H1 (cell line): ENCODE measurements at regions not wholly inside any gene's neighbourhood (a gene's known extent, or its start where the extent isn't known, plus 50 kb on each side); places are given as distances from the start of the nearest gene placed in this dataset.

Source experiments
- CTCF ChIA-PET: fragments of 300-600 bp; sonication (Branson Sonifier 250); formaldehyde crosslinking; loops from one replicate; lab custom pipeline; 2021; ENCODE audit not compliant: partially characterized antibody; lab: Charles Lee
- POLR2A ChIA-PET: fragments of 300-600 bp; sonication (Branson Sonifier 250); formaldehyde crosslinking; loops from one replicate; lab custom pipeline; 2021; ENCODE audit warnings: inconsistent platforms; ENCODE audit not compliant: partially characterized antibody; lab: Charles Lee
- DNase-seq, 2 experiments: peaks; one replicate each; pipeline versions ENCODE4 v3.0.0 to v3.0.0-alpha.2; 2010 to 2022; ENCODE audit warnings: low spot score in 2 of 2, low read depth in 1 of 2, mixed read lengths in 1 of 2
- FAIRE-seq: peaks from 2 replicates; lab custom pipeline; 2011; peaks lifted over from hg19 to GRCh38; lab: Jason Lieb, UNC
- H2AFZ ChIP-seq: 2 replicates; pipeline ENCODE4 v1.8.1; 2012; ENCODE audit warnings: low read length, inconsistent platforms
- H2AK5ac ChIP-seq: 2 replicates; pipeline ENCODE4 v1.6.1; 2013; ENCODE audit warnings: low read depth, low read length
- H2BK120ac ChIP-seq: replicated peaks from 2 replicates; pipeline ENCODE3; 2013; ENCODE audit warnings: low read depth, low read length, inconsistent platforms
- H2BK12ac ChIP-seq: 2 replicates; pipeline ENCODE4 v1.6.1; 2013; ENCODE audit warnings: low read depth, low read length
- H2BK15ac ChIP-seq: 2 replicates; pipeline ENCODE4 v1.6.1; 2013; ENCODE audit warnings: low read length
- H2BK20ac ChIP-seq: 2 replicates; pipeline ENCODE4 v1.6.1; 2013; ENCODE audit warnings: low read length
- H2BK5ac ChIP-seq: 2 replicates; pipeline ENCODE4 v1.6.1; 2013; ENCODE audit warnings: low read depth, low read length
- H3K14ac ChIP-seq: 2 replicates; pipeline ENCODE4 v1.6.1; 2013; ENCODE audit warnings: inconsistent platforms; ENCODE audit not compliant: insufficient read length
- H3K18ac ChIP-seq: 2 replicates; pipeline ENCODE4 v1.6.1; 2013; ENCODE audit warnings: low read length; ENCODE audit errors: extremely low read depth
- H3K23ac ChIP-seq: 2 replicates; pipeline ENCODE4 v1.6.1; 2013; ENCODE audit warnings: inconsistent platforms; ENCODE audit not compliant: insufficient read length
- H3K23me2 ChIP-seq: 2 replicates; pipeline ENCODE4 v1.6.1; 2013; ENCODE audit warnings: low read depth, low read length
- H3K27ac ChIP-seq: 2 replicates; pipeline ENCODE4 v1.6.1; 2011; ENCODE audit warnings: low read depth, low read length, inconsistent platforms
- H3K27me3 ChIP-seq, 4 experiments: replicated peaks in 1 of 4; 1 replicate in 1 of 4; 2 replicates in 3 of 4; pipeline versions ENCODE4 v1.6.1 to v1.8.1; 2011 to 2013; ENCODE audit warnings: low read length in 3 of 4, mild to moderate bottlenecking in 3 of 4, inconsistent platforms in 2 of 4, mixed read lengths in 2 of 4, moderate library complexity in 1 of 4; ENCODE audit not compliant: control insufficient read depth in 3 of 4, insufficient read depth in 3 of 4; ENCODE audit errors: extremely low read depth in 1 of 4
- H3K36me3 ChIP-seq, 4 experiments: 2 replicates each; pipeline versions ENCODE4 v1.6.1 to v1.8.1; 2011 to 2013; ENCODE audit warnings: mild to moderate bottlenecking in 4 of 4, low read length in 3 of 4, moderate library complexity in 2 of 4, control low read depth in 1 of 4, inconsistent platforms in 1 of 4; ENCODE audit not compliant: insufficient read depth in 4 of 4, control insufficient read depth in 2 of 4
- H3K4ac ChIP-seq: replicated peaks from 2 replicates; pipeline ENCODE3; 2013; ENCODE audit warnings: low read length, low read depth, mixed read lengths, inconsistent platforms; ENCODE audit not compliant: insufficient read length
- H3K4me1 ChIP-seq, 4 experiments: replicated peaks in 1 of 4; 1 replicate in 1 of 4; 2 replicates in 3 of 4; pipeline versions ENCODE4 v1.6.1 to v1.8.1; 2011 to 2013; ENCODE audit warnings: low read length in 3 of 4, inconsistent platforms in 2 of 4, mixed read lengths in 1 of 4; ENCODE audit not compliant: insufficient read depth in 4 of 4, control insufficient read depth in 3 of 4
- H3K4me2 ChIP-seq, 2 experiments: 2 replicates each; pipeline versions ENCODE4 v1.6.1 to v1.8.1; 2011 to 2013; ENCODE audit warnings: low read depth in 2 of 2, low read length in 2 of 2, control low read depth in 1 of 2, inconsistent platforms in 1 of 2, mild to moderate bottlenecking in 1 of 2; ENCODE audit not compliant: insufficient read depth in 1 of 2
- H3K4me3 ChIP-seq, 4 experiments: fragments of 200-600, 300-600 bp in 1 of 4; sonication (generic), shearing (Covaris generic), sonication (Bioruptor Twin) in 1 of 4; 2 replicates each; pipeline versions ENCODE4 v1.5.1 to v1.8.1; 2011 to 2016; ENCODE audit warnings: low read length in 4 of 4, low read depth in 3 of 4, control low read depth in 2 of 4, inconsistent platforms in 2 of 4, mild to moderate bottlenecking in 2 of 4, mixed read lengths in 1 of 4, moderate library complexity in 1 of 4; ENCODE audit not compliant: insufficient read depth in 2 of 4; ENCODE audit errors: extremely low read depth in 1 of 4
- H3K56ac ChIP-seq: replicated peaks from 2 replicates; pipeline ENCODE3; 2013; ENCODE audit warnings: low read depth, mild to moderate bottlenecking, mixed read lengths, low read length, inconsistent platforms; ENCODE audit not compliant: insufficient read length
- H3K79me1 ChIP-seq: 2 replicates; pipeline ENCODE4 v1.6.1; 2013; ENCODE audit warnings: low read depth, low read length, control low read depth
- H3K79me2 ChIP-seq, 2 experiments: 2 replicates each; pipeline versions ENCODE4 v1.6.1 to v1.8.1; 2012 to 2013; ENCODE audit warnings: low read length in 2 of 2, mild to moderate bottlenecking in 2 of 2, inconsistent platforms in 1 of 2; ENCODE audit not compliant: insufficient read depth in 2 of 2, control insufficient read depth in 1 of 2
- H3K9ac ChIP-seq, 4 experiments: replicated peaks in 1 of 4; 1 replicate in 1 of 4; 2 replicates in 3 of 4; pipeline versions ENCODE4 v1.6.1 to v1.8.1; 2011 to 2013; ENCODE audit warnings: low read depth in 3 of 4, low read length in 3 of 4, control low read depth in 2 of 4, mild to moderate bottlenecking in 2 of 4, moderate library complexity in 2 of 4, inconsistent platforms in 1 of 4; ENCODE audit errors: extremely low read depth in 1 of 4
- H3K9me3 ChIP-seq, 2 experiments: 2 replicates each; pipeline versions ENCODE4 v1.6.1 to v1.8.1; 2012 to 2013; ENCODE audit warnings: mild to moderate bottlenecking in 2 of 2, moderate library complexity in 2 of 2, control low read depth in 1 of 2, inconsistent platforms in 1 of 2, low read depth in 1 of 2, low read length in 1 of 2, mixed read lengths in 1 of 2; ENCODE audit not compliant: insufficient read depth in 2 of 2
- H4K20me1 ChIP-seq, 2 experiments: replicated peaks in 1 of 2; 2 replicates each; pipeline versions ENCODE3 to v1.8.1; 2011 to 2013; ENCODE audit warnings: inconsistent platforms in 2 of 2, low read length in 2 of 2, mild to moderate bottlenecking in 1 of 2; ENCODE audit not compliant: insufficient read depth in 2 of 2, control insufficient read depth in 1 of 2
- H4K5ac ChIP-seq: 2 replicates; pipeline ENCODE4 v1.6.1; 2013; ENCODE audit warnings: low read length, low read depth, mixed read lengths, inconsistent platforms; ENCODE audit not compliant: insufficient read length
- H4K8ac ChIP-seq: 2 replicates; pipeline ENCODE4 v1.8.0; 2013; ENCODE audit warnings: mild to moderate bottlenecking, moderate library complexity, low read length, inconsistent platforms; ENCODE audit not compliant: insufficient read depth; ENCODE audit errors: extremely low read depth
- H4K91ac ChIP-seq: replicated peaks from 2 replicates; pipeline ENCODE3; 2013; ENCODE audit warnings: low read length, mixed read lengths, inconsistent platforms; ENCODE audit not compliant: insufficient read length
- CBX8 ChIP-seq: fragments of 300-800, 300-1000 bp; sonication (generic); IDR thresholded peaks from 2 replicates; pipeline ENCODE4 v1.7.1; 2016; ENCODE audit warnings: low read depth, low read length, borderline replicate concordance
- CREB1 ChIP-seq: IDR thresholded peaks from 2 replicates; pipeline ENCODE4 v1.6.1; 2012; ENCODE audit warnings: inconsistent platforms
- HDAC6 ChIP-seq: IDR thresholded peaks from one replicate; pipeline ENCODE4 v1.7.1; 2012; ENCODE audit warnings: low read depth, mild to moderate bottlenecking, inconsistent platforms, low read length, moderate library complexity
- POLR2AphosphoS5 ChIP-seq: IDR thresholded peaks from 2 replicates; pipeline ENCODE4 v1.6.1; 2011; ENCODE audit warnings: low read depth, low read length
- POU5F1 ChIP-seq: IDR thresholded peaks from 2 replicates; pipeline ENCODE4 v1.6.1; 2011; ENCODE audit warnings: low read depth, mild to moderate bottlenecking, low read length, moderate library complexity
- TCF12 ChIP-seq: IDR thresholded peaks from 2 replicates; pipeline ENCODE4 v1.6.1; 2011; ENCODE audit warnings: low read depth, mild to moderate bottlenecking, low read length
- TEAD4 ChIP-seq: IDR thresholded peaks from 2 replicates; pipeline ENCODE4 v1.6.1; 2012; ENCODE audit warnings: low read depth, low read length, inconsistent platforms, mixed read lengths
- WGBS, 2 experiments: shearing (Covaris generic) in 1 of 2; methylation state at CpG; one replicate each; pipeline versions ENCODE4 v1.1.6 to v1.1.7; 2013 to 2015; ENCODE audit warnings: low lambda C conversion rate in 2 of 2, mixed read lengths in 2 of 2, inconsistent platforms in 1 of 2, low coverage in 1 of 2, missing lambda C conversion rate in 1 of 2; ENCODE audit not compliant: insufficient replicate concordance in 2 of 2, insufficient coverage in 1 of 2, insufficient read length in 1 of 2; ENCODE audit errors: extremely low coverage in 1 of 2, missing lambda C conversion rate in 1 of 2; 5-methylcytosine and 5-hydroxymethylcytosine counted together
- TF ChIP-seq, protein P1 (sequence below): IDR thresholded peaks from 2 replicates; pipeline ENCODE4 v1.6.1; 2012; ENCODE audit warnings: low read length, inconsistent platforms
- TF ChIP-seq, protein P2 (sequence below), 3 experiments: IDR thresholded peaks; 1 replicate in 2 of 3; 2 replicates in 1 of 3; pipeline versions ENCODE4 v1.5.1 to v1.6.1; 2011; ENCODE audit warnings: low read length in 3 of 3, mild to moderate bottlenecking in 3 of 3, inconsistent platforms in 2 of 3, low read depth in 1 of 3, moderate library complexity in 1 of 3; ENCODE audit not compliant: insufficient read depth in 1 of 3; ENCODE audit errors: control extremely low read depth in 1 of 3

DNA sequence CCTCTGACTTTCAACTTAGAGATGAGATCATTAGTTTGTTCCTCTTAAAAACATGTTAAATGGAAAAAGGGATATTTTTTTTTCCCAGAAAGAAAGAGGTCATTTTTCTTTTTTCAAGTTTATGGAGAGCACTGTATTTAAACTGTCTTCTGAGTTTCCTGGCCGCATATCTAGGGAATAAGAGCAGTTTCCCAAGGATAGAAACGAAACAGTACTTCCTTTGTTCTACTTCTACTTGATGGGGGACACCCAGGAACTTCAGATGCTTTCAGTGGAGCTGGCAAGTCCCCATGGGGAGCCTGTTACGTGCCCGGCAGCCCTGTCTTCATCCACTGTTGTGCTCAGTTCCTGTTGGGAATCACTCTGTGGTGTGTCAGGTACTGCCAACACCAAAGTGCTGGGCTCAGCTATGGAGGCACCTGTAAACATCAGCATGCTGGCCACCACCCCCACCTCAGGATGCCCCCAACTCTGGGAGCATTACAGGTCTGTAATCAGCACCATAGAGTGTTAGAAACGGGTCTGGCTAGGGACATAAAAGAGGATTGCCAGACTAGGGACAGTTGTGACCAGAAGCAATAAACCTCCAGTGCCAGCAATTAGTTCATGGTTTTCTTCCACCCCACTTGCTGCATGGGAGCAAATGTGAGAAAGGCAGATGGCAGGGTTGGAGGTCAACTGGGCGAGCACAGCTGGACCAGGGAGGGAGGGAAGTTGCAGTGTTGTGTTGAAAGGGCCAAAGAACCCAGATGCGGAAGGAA is 221.7 kb upstream of the ECI2 start:
- H3K27ac ChIP-seq: no peak overlapping the region
- FAIRE-seq: no peak
- no peak overlapping the region for H2AK5ac ChIP-seq
- no peak overlapping the region for H3K4me3 ChIP-seq
- H3K79me2 ChIP-seq: no peaks in the 10 kb centered on the region
- no peak overlapping the region for H4K5ac ChIP-seq
- POLR2A ChIA-PET: no interaction called here
- no peak overlapping the region for H3K14ac ChIP-seq
- CTCF ChIA-PET: no interaction called here
- peak overlapping the region; percentile 51; the same call in 1 of the 2 replicates for H2BK20ac ChIP-seq
- no peaks in the 10 kb centered on the region for H4K20me1 ChIP-seq
- peaks cover 0 to 5% (median 3%) of the 10 kb centered on the region in 4 experiments; a peak in 3 of 7 replicates for H3K4me1 ChIP-seq
- H3K18ac ChIP-seq: no peak overlapping the region
- H2BK15ac ChIP-seq: no peak overlapping the region; the same call in 1 of the 2 replicates
- no peaks in the 10 kb centered on the region for H3K23me2 ChIP-seq
- no peak overlapping the region for H3K9ac ChIP-seq
- no peak overlapping the region for H3K23ac ChIP-seq
- no peaks in the 10 kb centered on the region for H3K36me3 ChIP-seq
- peak overlapping the region; percentile 30; the same call in 1 of the 2 replicates for H2AFZ ChIP-seq
- H3K9me3 ChIP-seq: 0 out of 4 replicates have a peak, but pooled peaks cover 0 to 2% of the 10 kb centered on the region in 2 experiments
- peak overlapping the region; percentile 39; the same call in 1 of the 2 replicates for H2BK12ac ChIP-seq
- H2BK5ac ChIP-seq: peak overlapping the region; percentile 62; the same call in 1 of the 2 replicates
- no peak overlapping the region for H4K8ac ChIP-seq
- peak overlapping the region; percentile 66 for H4K91ac ChIP-seq
- H3K56ac ChIP-seq: no peak overlapping the region
- no peak for DNase-seq
- peak overlapping the region; percentile 74 for H3K4ac ChIP-seq
- H3K27me3 ChIP-seq: no peaks in the 10 kb centered on the region
- H3K4me2 ChIP-seq: no peak overlapping the region
- no peak overlapping the region for H2BK120ac ChIP-seq
- 89% methylated on average over 7 of the region's 7 CpGs; no CpG with 5 or more reads in 1 of the 2 experiments for WGBS, 2 experiments
- H3K79me1 ChIP-seq: no peaks in the 10 kb centered on the region
- TF ChIP-seq, protein P1, sequence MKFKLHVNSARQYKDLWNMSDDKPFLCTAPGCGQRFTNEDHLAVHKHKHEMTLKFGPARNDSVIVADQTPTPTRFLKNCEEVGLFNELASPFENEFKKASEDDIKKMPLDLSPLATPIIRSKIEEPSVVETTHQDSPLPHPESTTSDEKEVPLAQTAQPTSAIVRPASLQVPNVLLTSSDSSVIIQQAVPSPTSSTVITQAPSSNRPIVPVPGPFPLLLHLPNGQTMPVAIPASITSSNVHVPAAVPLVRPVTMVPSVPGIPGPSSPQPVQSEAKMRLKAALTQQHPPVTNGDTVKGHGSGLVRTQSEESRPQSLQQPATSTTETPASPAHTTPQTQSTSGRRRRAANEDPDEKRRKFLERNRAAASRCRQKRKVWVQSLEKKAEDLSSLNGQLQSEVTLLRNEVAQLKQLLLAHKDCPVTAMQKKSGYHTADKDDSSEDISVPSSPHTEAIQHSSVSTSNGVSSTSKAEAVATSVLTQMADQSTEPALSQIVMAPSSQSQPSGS: no peak
- no peak for TF ChIP-seq HDAC6
- TF ChIP-seq POU5F1: no peak
- no peak for TF ChIP-seq POLR2AphosphoS5
- no peak for TF ChIP-seq CREB1
- TF ChIP-seq, protein P2, sequence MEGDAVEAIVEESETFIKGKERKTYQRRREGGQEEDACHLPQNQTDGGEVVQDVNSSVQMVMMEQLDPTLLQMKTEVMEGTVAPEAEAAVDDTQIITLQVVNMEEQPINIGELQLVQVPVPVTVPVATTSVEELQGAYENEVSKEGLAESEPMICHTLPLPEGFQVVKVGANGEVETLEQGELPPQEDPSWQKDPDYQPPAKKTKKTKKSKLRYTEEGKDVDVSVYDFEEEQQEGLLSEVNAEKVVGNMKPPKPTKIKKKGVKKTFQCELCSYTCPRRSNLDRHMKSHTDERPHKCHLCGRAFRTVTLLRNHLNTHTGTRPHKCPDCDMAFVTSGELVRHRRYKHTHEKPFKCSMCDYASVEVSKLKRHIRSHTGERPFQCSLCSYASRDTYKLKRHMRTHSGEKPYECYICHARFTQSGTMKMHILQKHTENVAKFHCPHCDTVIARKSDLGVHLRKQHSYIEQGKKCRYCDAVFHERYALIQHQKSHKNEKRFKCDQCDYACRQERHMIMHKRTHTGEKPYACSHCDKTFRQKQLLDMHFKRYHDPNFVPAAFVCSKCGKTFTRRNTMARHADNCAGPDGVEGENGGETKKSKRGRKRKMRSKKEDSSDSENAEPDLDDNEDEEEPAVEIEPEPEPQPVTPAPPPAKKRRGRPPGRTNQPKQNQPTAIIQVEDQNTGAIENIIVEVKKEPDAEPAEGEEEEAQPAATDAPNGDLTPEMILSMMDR (IDR thresholded peaks at IDR 0.05; ENCODE audit: control extremely low read depth in 1 of 3, insufficient read depth in 1 of 3, low read depth in 1 of 3, low read length in 3 of 3): no peak
- TF ChIP-seq TCF12: no peak
- no peak for TF ChIP-seq CBX8
- no peak for TF ChIP-seq TEAD4
